HG03108 (cell line): ENCODE measurements at regions not wholly inside any gene's neighbourhood (a gene's known extent, or its start where the extent isn't known, plus 50 kb on each side); places are given as distances from the start of the nearest gene placed in this dataset.

ENCODE experiments used
- ATAC-seq: cut with Tn5 transposase; IDR thresholded peaks from one replicate; pipeline ENCODE4 v1.9.1; 2021; ENCODE audit warnings: moderate library complexity; ENCODE audit not compliant: unreplicated experiment

- no peak for ATAC-seq
Measured at GRCh38 chr15:96882121-96882772, 551.7 kb downstream of the NR2F2 start.

- no peak for ATAC-seq
Measured at GRCh38 chr15:96887730-96888129, 557.2 kb downstream of the NR2F2 start.

- no peak for ATAC-seq
Measured at GRCh38 chr15:96888764-96889163, 558.3 kb downstream of the NR2F2 start.

GRCh38 chr15:96889734-96890480, 559.4 kb downstream of the NR2F2 start:
- ATAC-seq = no peak

- no peak for ATAC-seq
Measured at GRCh38 chr15:96891046-96891445, 560.5 kb downstream of the NR2F2 start.

GRCh38 chr15:96893159-96893906, 562.8 kb downstream of the NR2F2 start:
- ATAC-seq = no peak

GRCh38 chr15:96894659-96895058, 564.2 kb downstream of the NR2F2 start:
- no peak for ATAC-seq

- ATAC-seq = no peak
Measured at GRCh38 chr15:96896766-96897165, 566.3 kb downstream of the NR2F2 start.

- no peak for ATAC-seq
Measured at GRCh38 chr15:96914081-96914480, 583.6 kb downstream of the NR2F2 start.

GRCh38 chr15:96916750-96917149, 586.2 kb downstream of the NR2F2 start:
- ATAC-seq = no peak

GRCh38 chr15:96924570-96924969, 594.1 kb downstream of the NR2F2 start:
- no peak for ATAC-seq

- no peak for ATAC-seq
Measured at GRCh38 chr15:96947296-96948229, 617.1 kb downstream of the NR2F2 start.

- ATAC-seq = no peak
Measured at GRCh38 chr15:96948981-96949380, 618.5 kb downstream of the NR2F2 start.

- ATAC-seq = no peak
Measured at GRCh38 chr15:96958721-96959120, 628.2 kb downstream of the NR2F2 start.

GRCh38 chr15:96959501-96959900, 629.0 kb downstream of the NR2F2 start:
- no peak for ATAC-seq

GRCh38 chr15:96960711-96961480, 630.4 kb downstream of the NR2F2 start:
- ATAC-seq = no peak

GRCh38 chr15:96966554-96966953, 636.1 kb downstream of the NR2F2 start:
- ATAC-seq = no peak

GRCh38 chr15:96969732-96970710, 639.5 kb downstream of the NR2F2 start:
- no peak for ATAC-seq

- no peak for ATAC-seq
Measured at GRCh38 chr15:96972201-96972600, 641.7 kb downstream of the NR2F2 start.
